PC-9 (cell line): ENCODE measurements at regions not wholly inside any gene's neighbourhood (a gene's known extent, or its start where the extent isn't known, plus 50 kb on each side); places are given as distances from the start of the nearest gene placed in this dataset.
"Not testable (repeated sequence)": the region's sequence is repeated elsewhere in the genome, so short reads cannot be mapped to it uniquely, and the experiment has no call there.

ENCODE experiments used
- CTCF ChIP-seq: fragments of 200-600 bp; sonication (generic); conservative IDR thresholded peaks from 2 replicates; pipeline ENCODE4 v1.6.1; 2017; ENCODE audit warnings: mixed run types, antibody characterized with exemption, mild to moderate bottlenecking, moderate library complexity
- EZH2 ChIP-seq: fragments of 200-600 bp; sonication (generic); IDR thresholded peaks from 2 replicates; pipeline ENCODE4 v1.8.0; 2017; ENCODE audit warnings: antibody characterized with exemption, low read depth

GRCh38 chr4:109365297-109365696 is 62.8 kb upstream of the COL25A1 start:
- TF ChIP-seq EZH2, CTCF: not testable (repeated sequence)
